ENCODE measurements at regions not wholly inside any gene's neighbourhood (a gene's known extent, or its start where the extent isn't known, plus 50 kb on each side); places are given as distances from the start of the nearest gene placed in this dataset.

- FAIRE-seq: no peak
- TF ChIP-seq CTCF (IDR thresholded peaks at IDR 0.05; ENCODE audit: insufficient read depth, missing control alignments): no peak
- DNase-seq (ENCODE audit: insufficient read length, low spot score): no peak
These were observed 93.0 kb upstream of the CHST9 start for GRCh38 chr18:27278131-27278530.

GRCh38 chr18:27277554-27277953 lies 92.4 kb upstream of the CHST9 start:
- no peak for FAIRE-seq
- no peak for TF ChIP-seq CTCF (IDR thresholded peaks at IDR 0.05; ENCODE audit: insufficient read depth, missing control alignments)

GRCh38 chr18:27276886-27277285 lies 91.8 kb upstream of the CHST9 start:
- no peak for TF ChIP-seq CTCF (IDR thresholded peaks at IDR 0.05; ENCODE audit: insufficient read depth, missing control alignments)
- DNase-seq (ENCODE audit: insufficient read length, low spot score): no peak
- no peak for FAIRE-seq

More at GRCh38 chr18:27277554-27277953, 92.4 kb upstream of the CHST9 start:
- no peak for DNase-seq (ENCODE audit: insufficient read length, low spot score)

- TF ChIP-seq CTCF (IDR thresholded peaks at IDR 0.05; ENCODE audit: insufficient read depth, missing control alignments): no peak
- no peak for FAIRE-seq
These were observed 91.4 kb upstream of the CHST9 start for GRCh38 chr18:27276479-27276878.

GRCh38 chr18:27274901-27275300 lies 89.8 kb upstream of the CHST9 start:
- DNase-seq (ENCODE audit: insufficient read length, low spot score) (no peak), FAIRE-seq (no peak)
- TF ChIP-seq CTCF (IDR thresholded peaks at IDR 0.05; ENCODE audit: insufficient read depth, missing control alignments): no peak

More at GRCh38 chr18:27276479-27276878, 91.4 kb upstream of the CHST9 start:
- DNase-seq (ENCODE audit: insufficient read length, low spot score): no peak

- DNase-seq (ENCODE audit: insufficient read length, low spot score) (no peak), FAIRE-seq (no peak)
- no peak for TF ChIP-seq CTCF (IDR thresholded peaks at IDR 0.05; ENCODE audit: insufficient read depth, missing control alignments)
These were observed 85.4 kb upstream of the CHST9 start for GRCh38 chr18:27270508-27270907.

- DNase-seq (ENCODE audit: insufficient read length, low spot score) (no peak), FAIRE-seq (no peak)
- TF ChIP-seq CTCF (IDR thresholded peaks at IDR 0.05; ENCODE audit: insufficient read depth, missing control alignments): no peak
These were observed 78.3 kb upstream of the CHST9 start for GRCh38 chr18:27263369-27263768.
